Suprapubic skin (tissue), 4 donors: ENCODE measurements at regions not wholly inside any gene's neighbourhood (a gene's known extent, or its start where the extent isn't known, plus 50 kb on each side); places are given as distances from the start of the nearest gene placed in this dataset.

Source experiments
- CTCF ChIP-seq, 2 donors: fragments of 200-600 bp in 1 of 2; fragments of 450-650 bp in 1 of 2; sonication (generic) in 1 of 2; IDR thresholded peaks; one replicate each; pipeline ENCODE4 v1.5.1; 2016 to 2019; ENCODE audit warnings: antibody characterized with exemption in 2 of 2, mild to moderate bottlenecking in 1 of 2, moderate library complexity in 1 of 2
- EP300 ChIP-seq: sonication (generic); formaldehyde crosslinking; IDR thresholded peaks from one replicate; pipeline ENCODE4 v1.6.1; 2017; ENCODE audit warnings: antibody characterized with exemption
- POLR2A ChIP-seq, 2 donors: fragments of 450-650 bp; IDR thresholded peaks; one replicate each; pipeline ENCODE4 v1.6.1; 2017; ENCODE audit warnings: antibody characterized with exemption in 2 of 2, mild to moderate bottlenecking in 2 of 2, moderate library complexity in 2 of 2
- POLR2AphosphoS5 ChIP-seq, 3 donors: sonication (generic); formaldehyde crosslinking; IDR thresholded peaks; one replicate each; pipeline ENCODE4 v1.6.1; 2017; ENCODE audit warnings: antibody characterized with exemption in 3 of 3

- TF ChIP-seq CTCF (IDR thresholded peaks at IDR 0.05) (no peak), POLR2A (IDR thresholded peaks at IDR 0.05) (no peak), EP300 (no peak), POLR2AphosphoS5 (IDR thresholded peaks at IDR 0.05) (no peak)
Measured at GRCh38 chr13:48798180-48798579, 144.5 kb downstream of the CYSLTR2 start.
